Right hindlimb (tissue), 1 donor: ENCODE measurements at regions not wholly inside any gene's neighbourhood (a gene's known extent, or its start where the extent isn't known, plus 50 kb on each side); places are given as distances from the start of the nearest gene placed in this dataset.

Experiments
- DNase-seq: peaks from one replicate; pipeline ENCODE4 v3.0.0-alpha.2; 2018

DNA sequence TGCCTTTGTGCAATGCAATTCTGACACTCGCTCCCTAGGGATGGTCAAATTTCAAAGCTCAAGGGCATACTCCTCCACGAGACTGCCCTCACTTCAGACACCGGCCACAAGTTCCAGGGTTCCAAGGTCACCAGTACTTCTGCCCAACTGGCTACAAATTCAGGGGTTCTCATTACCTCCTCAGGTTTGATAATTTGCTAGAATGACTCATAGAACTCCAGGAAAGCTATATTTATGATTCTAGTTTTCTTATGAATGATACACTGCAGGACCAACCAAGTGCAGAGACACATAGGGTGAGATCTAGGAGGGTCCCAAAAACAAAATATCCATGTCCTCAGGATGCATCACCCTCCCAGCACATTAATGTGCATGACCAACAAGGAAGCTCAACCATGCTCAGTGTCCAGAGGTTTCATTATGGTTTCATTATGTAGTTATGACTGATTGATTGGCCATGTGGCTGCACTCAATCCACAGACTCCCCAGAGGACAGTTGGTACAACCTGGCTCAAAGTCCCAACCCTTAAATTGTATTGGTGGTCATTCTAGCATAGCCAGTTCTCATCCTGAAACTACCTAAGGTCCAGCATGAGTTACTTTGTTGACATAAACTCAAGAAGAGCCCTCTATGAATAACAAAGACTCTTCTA, 170.4 kb upstream of the LRRN1 start:
- no peak for DNase-seq

DNA sequence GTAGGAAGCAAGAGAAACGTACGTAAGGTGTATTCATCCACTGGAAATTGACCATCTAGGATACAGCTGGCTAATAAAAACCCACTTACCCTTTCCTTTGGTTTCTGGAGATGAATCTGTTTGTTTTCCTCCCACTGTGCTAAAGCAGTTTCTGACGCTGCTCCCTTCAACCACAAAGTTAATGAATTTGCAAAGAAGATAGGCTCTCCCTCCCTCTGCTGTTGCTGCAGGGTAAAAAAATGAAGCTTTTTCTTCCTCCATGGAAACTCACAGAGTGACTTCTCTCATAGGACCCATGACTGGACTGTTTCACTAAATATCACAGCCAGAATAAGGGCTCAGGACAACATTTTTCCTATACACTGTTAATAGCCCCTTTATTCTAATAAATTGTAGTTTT, 172.1 kb upstream of the LRRN1 start:
- no peak for DNase-seq

DNA sequence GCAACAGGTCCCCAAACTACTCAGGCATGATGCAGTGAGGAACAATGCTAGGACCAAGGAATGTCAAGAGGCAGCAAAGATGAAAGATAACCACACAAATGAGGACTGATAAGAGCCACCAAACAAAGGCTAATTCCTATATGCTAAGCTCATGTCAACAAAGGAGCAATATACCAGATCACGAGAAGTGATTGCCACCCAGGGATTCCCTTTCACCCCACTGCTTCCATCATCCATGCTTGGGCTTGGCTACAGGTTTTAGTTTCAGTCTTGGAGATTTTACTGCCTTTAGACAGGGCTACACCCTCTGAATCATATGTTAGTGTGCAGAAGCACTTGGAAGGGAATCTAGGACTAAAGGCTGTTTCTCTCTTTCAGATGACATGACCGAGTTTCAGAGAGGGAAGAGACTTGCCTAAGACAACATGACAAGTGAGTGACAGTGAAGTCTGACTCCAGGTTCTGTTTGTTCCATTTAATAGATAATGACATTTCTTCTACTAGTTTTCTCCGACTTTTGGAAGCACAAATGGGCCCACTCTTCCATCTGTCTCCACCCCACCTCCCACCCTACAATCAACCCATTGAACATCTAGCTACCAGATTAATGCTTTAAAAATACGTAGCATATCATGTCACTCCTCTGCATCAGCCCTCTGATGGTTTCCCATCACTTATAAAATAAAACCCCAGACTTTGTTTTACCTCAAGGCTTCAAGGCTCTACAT, 173.5 kb upstream of the LRRN1 start:
- no peak for DNase-seq

DNA sequence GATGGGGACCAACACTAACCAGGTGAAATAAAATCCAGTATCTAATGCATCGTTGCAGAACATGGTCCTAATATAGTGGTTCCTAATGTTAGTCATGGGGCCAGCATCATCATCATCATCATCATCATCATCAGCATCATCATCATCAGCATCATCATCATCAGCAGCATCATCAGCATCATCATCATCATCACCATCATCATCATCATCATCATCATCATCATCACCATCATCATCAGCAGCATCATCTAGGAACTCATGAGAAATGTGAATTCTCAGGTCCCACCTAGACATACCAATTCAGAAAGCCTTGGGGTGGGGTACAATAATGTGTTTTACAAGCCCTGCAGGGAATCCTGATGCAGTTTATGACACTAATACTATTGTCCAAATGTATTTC, 179.4 kb upstream of the LRRN1 start:
- no peak for DNase-seq

DNA sequence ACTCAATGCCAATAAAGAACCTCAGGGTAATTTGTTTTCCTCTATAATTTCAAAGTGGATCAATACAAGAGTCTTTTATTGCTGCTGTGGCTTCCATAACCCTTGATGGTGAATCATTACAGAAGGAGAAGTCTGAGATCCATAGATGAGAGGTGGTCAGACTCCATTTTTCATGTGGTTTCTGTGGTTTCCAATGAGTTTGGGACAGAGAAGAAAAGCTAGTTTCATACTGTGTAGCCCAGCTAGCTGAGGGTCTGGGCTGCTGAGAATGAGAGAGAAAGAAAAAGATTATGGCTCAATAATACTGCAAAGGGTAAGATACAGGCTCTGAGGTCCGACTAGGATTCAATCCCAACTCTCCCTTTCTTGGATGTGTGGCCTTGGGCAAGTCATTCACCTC, 180.6 kb upstream of the LRRN1 start:
- no peak for DNase-seq

DNA sequence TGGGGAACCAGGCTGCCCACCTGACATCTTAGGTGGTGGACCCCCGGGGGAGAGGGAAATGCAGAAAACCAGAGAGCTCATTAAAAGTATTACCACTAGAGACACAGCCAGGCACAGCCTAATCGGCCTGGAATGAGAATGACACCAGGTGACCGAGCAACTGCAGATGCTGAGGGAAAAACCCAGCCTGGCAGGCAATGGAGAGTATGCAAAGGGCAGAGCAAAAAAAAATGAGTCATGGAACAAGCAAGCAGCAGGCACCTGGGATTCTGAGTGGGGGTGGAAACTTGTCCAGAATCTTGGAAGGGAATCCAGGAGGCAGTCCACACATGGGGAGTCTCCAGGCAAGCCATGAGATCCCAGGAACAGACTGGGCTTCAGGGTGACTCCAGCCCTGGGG, 183.7 kb upstream of the LRRN1 start:
- no peak for DNase-seq

DNA sequence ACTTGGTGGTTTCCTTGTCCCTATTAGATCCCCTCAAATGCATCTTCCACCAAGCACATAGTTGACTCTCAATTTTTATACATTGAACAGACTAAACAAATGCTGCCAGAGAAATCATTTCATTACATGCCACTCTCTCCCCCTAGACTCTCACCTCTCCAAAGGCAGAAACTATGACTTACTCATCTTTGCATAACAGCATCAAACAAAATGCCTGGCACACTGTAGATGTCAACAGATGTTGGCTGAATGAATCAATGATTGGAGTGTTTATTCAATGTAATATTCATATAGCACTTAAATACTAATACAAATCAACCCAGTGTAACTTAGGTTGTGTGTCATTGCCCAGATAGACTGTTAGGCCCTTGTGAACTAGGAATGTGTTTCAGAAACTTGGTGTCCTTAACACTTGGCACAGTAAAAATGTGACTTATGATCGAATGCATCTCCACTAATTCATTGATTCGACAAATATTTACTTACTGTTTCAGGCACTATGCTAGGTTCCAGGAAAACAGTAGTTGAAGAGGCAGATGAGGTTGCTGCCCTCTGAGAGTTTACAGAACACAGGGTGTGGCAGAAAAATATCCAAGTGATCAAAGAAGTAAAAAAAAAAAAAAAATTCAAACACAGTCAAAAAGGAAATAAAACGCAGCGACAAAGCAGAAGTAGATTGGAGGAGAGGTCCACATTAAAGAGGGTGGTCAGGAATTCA, 188.5 kb upstream of the LRRN1 start:
- DNase-seq: no peak

DNA sequence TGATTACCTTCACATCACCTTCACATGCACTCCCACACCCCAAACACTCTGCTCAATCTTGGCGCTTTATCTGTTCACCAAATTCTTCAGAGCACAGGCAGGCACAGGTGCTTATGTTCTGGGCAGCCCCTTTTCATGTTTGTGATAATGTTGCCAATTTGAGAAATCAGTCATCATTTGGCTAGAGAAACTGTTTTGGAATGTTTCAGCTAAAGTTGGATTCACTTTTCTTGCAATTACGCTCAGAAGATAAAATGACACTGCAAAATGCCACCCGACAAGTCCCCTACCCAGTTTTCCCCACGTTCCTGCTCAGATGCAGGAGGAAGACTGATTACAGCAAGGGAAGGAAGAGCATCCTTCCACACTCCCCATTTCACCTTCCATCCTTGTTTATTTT, 192.9 kb upstream of the LRRN1 start:
- DNase-seq: no peak

DNA sequence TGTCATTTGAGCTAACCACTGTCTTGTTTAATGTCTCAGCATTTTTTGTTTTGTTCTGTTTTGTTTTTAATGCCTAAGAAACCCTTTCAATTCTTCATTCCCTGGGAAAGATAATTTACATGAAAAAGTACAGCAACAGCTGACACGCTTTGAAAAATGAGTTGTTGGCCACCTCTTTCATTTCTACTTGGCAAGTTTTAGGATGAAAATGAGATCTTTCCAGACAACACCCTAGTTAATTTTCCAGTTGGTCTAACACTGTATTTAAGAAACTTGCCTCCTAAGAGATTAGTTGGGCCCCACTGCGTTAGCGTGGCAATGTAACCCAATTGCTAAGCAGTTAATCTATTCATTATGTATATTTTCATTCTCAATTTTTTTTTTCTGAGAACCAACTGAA, 194.0 kb upstream of the LRRN1 start:
- DNase-seq: no peak

DNA sequence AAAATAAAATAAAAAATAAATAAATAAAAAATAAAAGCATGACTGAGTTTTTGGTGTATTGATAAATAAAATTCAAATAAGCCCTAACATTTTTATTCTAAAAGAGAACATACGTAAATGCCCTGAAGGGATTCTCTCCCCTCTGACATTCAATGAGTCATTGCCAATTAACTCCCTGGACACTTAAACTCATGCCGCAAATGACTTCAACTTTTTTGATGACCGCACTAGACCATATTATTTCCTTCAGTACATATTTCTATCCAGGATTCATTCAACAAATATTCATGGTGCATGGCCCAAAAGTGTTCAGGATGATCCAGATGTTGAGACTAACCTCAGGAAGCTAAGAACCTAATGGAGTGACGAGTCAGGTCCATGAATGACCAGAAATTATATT, 195.9 kb upstream of the LRRN1 start:
- DNase-seq: no peak

DNA sequence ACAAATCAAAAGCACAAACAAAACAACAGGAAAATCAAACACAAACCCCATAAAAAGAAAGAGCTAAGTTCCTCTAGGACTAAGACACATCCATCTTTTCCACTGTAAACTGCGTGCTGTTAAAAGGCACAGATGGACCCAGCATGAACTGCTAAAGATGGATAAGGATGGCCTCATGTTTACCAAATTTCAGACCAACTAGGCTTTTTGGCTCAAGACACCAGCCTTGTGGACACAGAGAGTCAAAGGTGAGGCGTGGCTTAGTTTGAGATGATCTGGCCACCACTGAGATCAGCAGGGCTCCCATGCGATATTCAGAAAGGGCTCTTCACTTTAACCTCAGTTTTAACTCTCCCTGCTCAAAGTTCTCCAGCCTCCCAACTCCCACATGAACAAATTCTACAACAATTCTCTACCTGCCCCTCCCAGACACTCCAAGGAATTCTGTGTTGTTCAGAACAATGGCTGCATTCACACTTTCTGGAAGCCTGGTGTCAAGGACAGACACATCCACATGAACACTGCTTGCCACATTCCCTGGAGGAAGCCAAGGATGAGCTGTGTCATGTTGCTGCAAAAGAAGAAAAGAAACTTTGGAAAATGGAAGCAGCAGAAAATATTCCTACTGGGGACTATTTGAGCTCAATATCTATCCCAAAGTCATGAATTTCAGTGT, 198.4 kb upstream of the LRRN1 start:
- DNase-seq: no peak

DNA sequence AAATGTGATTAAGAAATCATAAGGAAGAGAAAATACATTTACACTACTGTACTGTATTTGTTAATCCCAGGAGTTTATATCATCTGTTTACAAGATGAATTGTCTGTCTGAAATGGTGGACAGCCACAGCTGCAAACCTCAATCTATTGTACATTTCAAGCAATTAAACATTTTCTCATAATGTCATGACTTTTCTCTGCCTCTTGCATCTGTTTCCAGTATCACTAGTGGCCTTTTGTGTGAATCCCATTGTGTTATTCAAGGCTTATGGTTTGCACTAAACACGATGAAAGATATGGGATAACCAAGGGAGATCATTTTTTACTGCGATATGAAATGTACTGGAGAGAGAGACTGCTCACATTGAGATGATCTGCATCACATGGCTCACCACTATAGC, 200.2 kb upstream of the LRRN1 start:
- DNase-seq: no peak

DNA sequence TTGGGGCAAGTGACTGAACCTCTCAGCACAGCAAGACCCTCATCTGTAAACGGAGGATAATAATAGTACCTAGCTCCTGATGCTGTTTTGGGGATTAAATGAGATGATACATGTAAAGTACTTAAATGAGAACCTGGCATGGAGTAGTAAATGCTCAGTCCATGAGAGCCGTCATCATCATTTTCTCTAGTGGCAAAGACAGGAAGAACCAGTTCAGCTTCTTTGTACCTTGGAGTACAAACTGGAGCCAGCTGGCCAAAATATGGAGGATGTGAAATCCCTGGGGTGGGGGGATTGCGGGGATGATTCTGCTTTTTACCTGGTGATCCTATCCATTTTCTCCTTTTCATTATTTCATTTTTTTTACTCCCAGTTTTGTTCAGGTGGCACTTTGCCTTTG, 204.2 kb upstream of the LRRN1 start:
- DNase-seq: no peak

DNA sequence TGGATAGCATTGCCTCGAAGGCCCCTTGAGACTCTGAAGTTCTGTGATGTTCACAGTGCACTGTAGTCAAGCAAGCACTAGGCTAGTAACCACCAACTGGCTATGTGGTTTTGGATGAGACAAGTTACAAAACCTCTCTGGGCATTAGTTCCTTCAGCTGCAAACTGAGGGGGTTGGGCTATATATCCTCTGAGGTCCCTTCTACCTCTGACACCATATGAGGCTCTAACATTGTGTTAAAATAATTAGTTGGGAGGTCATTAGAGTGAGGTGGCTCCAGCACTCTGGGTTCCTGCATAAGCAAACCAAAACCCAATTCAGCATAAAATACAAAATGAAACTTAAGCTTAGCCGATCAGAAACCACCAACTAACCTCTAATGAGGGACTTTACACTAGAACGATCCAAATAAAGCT, 209.5 kb upstream of the LRRN1 start:
- DNase-seq: no peak

DNA sequence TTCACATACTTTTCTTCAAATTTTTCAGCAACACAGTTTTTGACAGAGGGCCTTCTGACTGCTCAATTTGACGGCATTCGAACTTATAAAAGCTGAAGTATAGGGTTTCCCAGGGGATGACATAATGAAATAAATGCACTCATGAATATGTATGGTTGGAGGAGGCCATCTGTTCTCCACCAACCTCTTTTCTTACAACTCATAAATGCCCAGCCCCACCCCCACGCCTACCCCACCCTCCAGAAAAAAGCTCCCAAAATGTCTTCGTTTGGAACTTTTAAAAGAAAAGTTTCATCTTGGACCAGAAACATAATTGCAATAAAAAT, 211.6 kb upstream of the LRRN1 start:
- DNase-seq: no peak

DNA sequence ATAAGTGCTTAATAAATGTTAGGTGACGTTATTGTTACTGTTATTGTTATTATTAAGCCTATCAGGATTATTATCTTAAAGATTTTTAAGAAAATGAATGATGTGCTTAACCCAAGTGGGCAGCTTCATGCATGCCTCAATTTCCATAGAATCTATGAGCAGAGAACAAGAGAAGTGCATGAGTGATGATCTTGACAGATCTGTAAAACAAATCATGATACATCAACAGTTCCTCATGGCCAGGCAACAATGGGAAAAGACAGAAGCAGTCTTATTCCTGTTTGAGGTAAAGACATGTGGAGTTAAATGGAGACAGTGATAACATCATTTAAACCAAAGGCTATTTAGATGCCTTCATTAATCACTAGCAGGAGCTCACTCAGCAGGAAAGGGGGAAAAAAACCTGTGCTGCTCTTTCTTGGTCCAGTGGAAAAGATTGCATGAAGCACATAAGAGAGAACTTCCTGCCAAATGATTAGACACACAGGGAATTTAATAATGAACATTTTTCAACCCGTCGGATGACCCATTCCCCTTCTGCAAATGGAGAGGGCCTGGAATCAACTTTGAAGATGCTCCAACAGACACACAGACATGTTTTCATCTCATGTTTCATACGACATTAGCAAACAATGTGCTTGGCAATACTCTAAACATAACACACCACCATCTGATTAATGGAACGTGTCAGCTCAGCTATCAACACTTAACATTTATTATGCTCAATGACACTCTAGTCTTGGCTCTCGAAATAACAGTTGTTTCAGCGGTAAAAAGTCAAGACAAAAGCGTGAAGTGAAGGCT, 212.2 kb upstream of the LRRN1 start:
- DNase-seq: no peak

DNA sequence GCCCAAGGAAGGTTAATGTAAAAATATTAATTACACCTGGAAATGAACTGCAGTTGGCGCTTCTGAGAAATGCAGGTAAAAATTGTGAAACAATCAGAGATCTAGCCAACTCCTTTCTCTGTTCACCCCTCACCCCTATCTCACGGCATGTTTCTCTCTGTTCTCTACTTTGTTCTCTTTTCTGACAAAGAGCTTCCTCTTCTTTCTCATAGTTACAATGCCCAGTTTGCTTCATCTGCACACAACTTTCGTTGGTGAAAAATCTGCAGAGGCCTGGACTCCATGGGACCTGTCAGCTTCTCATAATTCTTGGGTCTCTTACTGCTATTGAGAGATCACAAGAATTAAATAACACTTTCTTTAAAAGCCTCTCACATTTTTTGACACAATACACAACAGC, 212.9 kb upstream of the LRRN1 start:
- no peak for DNase-seq

DNA sequence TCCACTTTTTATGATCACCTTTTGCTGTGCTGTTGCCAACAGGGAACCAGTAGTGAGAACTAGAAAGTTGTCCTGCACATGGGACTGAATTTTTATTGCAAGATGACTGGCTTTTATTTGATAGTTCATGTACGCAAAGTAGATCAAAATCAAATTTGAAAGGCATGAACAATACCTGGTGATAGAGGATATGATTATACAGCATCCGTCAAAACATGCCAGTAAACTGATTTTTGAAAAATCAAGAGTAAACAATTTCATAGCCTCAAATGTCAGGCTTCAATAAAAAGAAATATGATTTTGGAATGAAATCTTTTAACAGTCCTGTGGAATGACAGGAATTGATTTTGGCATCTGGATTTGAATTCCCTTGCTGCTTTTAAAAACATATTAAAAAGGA, 219.6 kb upstream of the LRRN1 start:
- no peak for DNase-seq

DNA sequence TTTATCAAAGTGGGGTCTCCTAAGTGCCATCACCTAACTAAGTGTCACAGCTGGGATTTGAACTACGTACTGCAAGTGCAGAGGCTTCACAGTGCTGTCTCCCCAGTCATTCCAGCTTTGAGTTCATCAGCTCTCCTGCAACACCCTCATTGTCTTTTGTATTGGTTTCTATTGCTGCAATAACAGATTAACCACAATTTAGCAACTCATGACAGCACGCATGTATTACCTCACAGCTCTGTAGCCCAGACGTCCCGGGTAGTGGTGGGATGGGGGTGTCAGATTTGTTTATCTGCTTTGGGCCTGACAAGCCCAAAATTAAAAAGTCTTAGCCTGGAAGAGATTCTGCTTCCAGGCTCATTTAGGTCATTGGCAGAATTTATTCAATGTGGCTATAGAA, 220.5 kb upstream of the LRRN1 start:
- no peak for DNase-seq

DNA sequence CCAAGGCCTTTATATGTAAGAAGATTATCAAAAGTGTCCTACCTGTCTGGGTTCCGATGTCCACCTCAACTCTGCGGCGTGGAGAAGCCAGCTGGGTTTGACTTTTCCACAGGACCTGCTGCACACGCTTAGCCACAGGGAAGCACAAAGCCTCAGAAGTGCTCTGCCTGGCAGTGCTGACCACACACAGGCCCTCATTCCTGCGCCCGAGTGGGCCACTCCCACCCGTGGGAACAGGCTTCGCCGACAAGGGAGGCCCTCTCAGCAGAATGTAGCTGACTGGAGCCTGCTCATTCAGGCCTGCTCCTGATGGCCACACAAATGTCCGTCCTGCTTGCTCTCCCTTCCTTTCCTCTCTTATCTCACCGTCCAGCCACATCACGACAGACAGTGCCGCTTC, 221.4 kb upstream of the LRRN1 start:
- DNase-seq: no peak

DNA sequence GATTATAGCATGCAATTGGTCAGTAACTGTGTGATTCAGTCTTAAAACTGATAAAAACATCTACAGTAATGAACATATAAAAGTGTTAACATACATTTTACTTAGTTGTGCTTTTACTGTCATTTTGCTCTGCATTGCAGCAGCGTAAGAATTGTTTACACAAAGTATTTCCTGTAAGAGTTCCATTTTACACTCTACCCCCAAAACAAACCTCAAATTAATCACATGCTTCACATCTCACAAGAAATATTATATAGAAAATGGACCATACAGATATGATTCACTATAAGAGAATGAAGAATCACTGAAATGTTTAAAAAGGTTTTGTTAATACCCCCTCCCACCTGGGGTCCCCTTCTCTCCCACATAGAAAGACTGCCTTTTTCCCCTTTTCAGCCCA, 225.9 kb upstream of the LRRN1 start:
- no peak for DNase-seq

DNA sequence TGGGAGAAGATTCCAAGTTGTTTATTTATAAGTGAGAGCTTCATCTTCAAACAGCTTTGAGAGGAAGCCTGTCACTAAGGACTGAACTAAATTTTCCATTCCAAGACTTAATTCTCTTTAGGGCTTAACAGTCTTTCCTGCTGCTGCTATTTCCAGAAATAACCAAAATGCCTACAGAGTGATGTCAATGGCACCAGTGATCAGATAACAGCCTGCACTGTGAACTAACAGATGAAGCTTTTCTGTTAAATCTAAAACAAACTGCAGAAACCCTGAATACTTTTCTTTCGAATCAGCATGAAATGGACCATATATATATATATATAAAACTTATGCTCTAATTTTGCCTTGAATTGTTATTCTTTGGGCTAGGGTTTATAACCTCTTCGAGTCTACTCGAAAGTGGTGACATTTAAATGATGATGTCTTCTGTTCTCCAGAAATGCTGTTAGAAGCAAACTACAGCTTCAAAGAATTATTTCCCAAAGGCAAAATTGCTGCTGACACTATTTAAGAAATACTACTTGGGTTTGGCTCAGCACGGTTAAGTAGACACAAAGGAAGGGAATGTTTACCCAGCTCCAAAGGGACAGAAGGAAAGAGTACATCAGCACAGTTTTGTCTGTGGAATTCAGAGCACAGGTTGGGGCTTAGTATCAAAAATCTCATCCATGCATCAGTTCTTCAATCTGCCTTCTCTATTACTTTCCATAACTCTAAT, 238.5 kb upstream of the LRRN1 start:
- no peak for DNase-seq
